ENCODE measurements at regions not wholly inside any gene's neighbourhood (a gene's known extent, or its start where the extent isn't known, plus 50 kb on each side); places are given as distances from the start of the nearest gene placed in this dataset.
"Not testable (repeated sequence)": the region's sequence is repeated elsewhere in the genome, so short reads cannot be mapped to it uniquely, and the experiment has no call there.

DNA sequence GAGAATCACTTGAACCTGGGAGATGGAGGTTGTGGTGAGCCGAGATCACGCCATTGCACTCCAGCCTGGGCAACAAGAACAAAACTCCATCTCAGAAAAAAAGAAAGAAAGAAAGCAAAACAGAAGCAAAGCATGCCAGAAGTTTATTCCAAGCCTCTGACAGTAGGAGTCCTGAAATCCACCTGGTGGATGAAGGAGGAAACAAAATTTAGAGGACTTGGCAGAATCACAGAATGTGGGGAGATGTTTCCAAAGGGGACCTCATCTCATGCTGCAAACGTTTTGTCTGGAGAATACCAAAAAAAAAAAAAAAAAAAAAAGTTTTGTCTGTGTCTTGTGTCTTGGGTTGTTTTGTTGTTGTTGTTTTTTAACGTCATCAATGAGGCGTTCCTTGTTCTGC is 141.1 kb upstream of the RRN3 start:
- TF ChIP-seq, protein P1, sequence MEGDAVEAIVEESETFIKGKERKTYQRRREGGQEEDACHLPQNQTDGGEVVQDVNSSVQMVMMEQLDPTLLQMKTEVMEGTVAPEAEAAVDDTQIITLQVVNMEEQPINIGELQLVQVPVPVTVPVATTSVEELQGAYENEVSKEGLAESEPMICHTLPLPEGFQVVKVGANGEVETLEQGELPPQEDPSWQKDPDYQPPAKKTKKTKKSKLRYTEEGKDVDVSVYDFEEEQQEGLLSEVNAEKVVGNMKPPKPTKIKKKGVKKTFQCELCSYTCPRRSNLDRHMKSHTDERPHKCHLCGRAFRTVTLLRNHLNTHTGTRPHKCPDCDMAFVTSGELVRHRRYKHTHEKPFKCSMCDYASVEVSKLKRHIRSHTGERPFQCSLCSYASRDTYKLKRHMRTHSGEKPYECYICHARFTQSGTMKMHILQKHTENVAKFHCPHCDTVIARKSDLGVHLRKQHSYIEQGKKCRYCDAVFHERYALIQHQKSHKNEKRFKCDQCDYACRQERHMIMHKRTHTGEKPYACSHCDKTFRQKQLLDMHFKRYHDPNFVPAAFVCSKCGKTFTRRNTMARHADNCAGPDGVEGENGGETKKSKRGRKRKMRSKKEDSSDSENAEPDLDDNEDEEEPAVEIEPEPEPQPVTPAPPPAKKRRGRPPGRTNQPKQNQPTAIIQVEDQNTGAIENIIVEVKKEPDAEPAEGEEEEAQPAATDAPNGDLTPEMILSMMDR (IDR thresholded peaks at IDR 0.05) = not testable (repeated sequence)
- TF ChIP-seq CBX8 (IDR thresholded peaks at IDR 0.05) = not testable (repeated sequence)
